Stimulated activated naive CD8-positive, alpha-beta T cell treated with anti-CD3 and anti-CD28 coated beads, Interleukin-15, Interleukin-2, amounts not matched to agents 100 ng/mL and 50 ng/mL, for 24 hours (primary cell): ENCODE measurements at regions not wholly inside any gene's neighbourhood (a gene's known extent, or its start where the extent isn't known, plus 50 kb on each side); places are given as distances from the start of the nearest gene placed in this dataset.

Experiments used
- H3K27ac Mint-ChIP-seq: one replicate; pipeline ENCODE4 v1.8.0; 2021; ENCODE audit warnings: mild to moderate bottlenecking, mixed read lengths
- H3K27me3 Mint-ChIP-seq: one replicate; pipeline ENCODE4 v1.8.0; 2021; ENCODE audit warnings: mixed read lengths
- H3K36me3 Mint-ChIP-seq: one replicate; pipeline ENCODE4 v1.8.0; 2021; ENCODE audit warnings: low read depth, mixed read lengths
- H3K4me1 Mint-ChIP-seq: one replicate; pipeline ENCODE4 v1.8.0; 2021; ENCODE audit warnings: low read depth, mixed read lengths
- H3K4me3 Mint-ChIP-seq: one replicate; pipeline ENCODE4 v1.8.0; 2021; ENCODE audit warnings: mild to moderate bottlenecking, mixed read lengths
- H3K9me3 Mint-ChIP-seq: one replicate; pipeline ENCODE4 v1.8.0; 2021; ENCODE audit warnings: mixed read lengths

DNA sequence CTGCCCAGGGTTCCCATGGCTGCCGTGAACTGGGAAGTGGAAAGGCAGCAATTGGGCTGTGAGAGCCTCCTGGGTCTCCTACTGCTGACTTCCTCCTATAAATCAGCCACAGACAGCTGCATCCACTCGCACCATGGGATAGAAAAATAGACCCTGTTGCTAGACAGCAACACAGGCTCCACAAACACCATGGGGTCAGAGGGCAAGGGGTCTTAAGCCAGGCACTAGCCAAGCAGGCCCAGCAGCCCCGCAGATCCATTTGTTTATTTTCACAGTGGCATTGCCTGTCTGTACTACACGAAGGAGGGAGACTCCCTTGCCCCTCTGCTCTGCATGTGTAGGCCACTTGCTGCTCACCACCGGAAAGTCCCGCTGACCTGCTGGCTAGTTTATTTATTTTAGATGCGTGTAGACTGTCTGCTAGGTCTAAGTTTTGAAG lies 139.8 kb downstream of the DACT1 start:
- Mint-ChIP-seq H3K36me3 (no peaks in the 10 kb centered on the region), H3K9me3 (no peaks in the 10 kb centered on the region), H3K27me3 (peaks cover 5% of the 10 kb centered on the region), H3K4me3 (no peak overlapping the region), H3K27ac (no peak overlapping the region), H3K4me1 (no peaks in the 10 kb centered on the region)

DNA sequence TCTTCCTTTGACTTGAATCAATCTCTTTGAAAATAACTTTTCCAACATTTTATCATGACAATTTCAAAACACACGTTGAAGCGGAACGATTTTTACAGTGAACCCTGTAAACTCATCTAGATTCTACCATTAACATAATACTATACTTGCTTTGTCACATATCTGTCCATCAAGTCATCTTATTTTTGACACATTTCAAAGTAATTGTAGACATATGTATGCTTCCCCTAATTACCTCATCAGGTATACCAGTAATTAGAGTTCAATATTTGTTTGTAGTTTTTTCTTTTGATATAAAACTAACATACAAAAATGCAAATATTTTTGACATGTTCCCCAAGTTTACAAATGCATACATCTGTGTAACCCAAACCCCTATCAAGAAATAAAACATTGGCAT lies 140.4 kb downstream of the DACT1 start:
- peaks cover 5% of the 10 kb centered on the region for H3K27me3 Mint-ChIP-seq
- H3K4me1 Mint-ChIP-seq: no peaks in the 10 kb centered on the region
- H3K9me3 Mint-ChIP-seq: no peaks in the 10 kb centered on the region
- no peak overlapping the region for H3K4me3 Mint-ChIP-seq
- no peak overlapping the region for H3K27ac Mint-ChIP-seq
- H3K36me3 Mint-ChIP-seq: no peaks in the 10 kb centered on the region

DNA sequence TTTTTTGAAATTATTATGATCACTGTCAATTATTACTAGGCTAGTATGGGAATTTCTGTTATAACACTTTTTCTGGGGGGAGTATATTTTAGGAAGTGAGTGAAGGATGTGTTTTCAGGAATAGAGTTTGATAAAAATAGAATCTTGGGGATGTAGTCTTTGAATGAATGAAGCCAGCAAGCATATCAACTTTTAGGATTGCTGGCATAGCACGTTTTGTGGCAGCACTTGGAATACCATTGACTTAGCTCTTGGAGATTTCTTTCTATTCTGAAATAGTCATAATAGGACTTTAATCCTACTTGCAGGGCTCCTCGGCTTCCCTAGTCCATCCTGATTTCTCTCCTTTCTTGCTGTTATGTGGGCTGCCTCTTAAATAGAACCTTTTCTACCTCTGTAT lies 141.6 kb downstream of the DACT1 start:
- no peaks in the 10 kb centered on the region for H3K4me1 Mint-ChIP-seq
- H3K27me3 Mint-ChIP-seq: peaks cover 5% of the 10 kb centered on the region
- H3K36me3 Mint-ChIP-seq: no peaks in the 10 kb centered on the region
- no peak overlapping the region for H3K4me3 Mint-ChIP-seq
- H3K27ac Mint-ChIP-seq: no peak overlapping the region
- no peaks in the 10 kb centered on the region for H3K9me3 Mint-ChIP-seq

DNA sequence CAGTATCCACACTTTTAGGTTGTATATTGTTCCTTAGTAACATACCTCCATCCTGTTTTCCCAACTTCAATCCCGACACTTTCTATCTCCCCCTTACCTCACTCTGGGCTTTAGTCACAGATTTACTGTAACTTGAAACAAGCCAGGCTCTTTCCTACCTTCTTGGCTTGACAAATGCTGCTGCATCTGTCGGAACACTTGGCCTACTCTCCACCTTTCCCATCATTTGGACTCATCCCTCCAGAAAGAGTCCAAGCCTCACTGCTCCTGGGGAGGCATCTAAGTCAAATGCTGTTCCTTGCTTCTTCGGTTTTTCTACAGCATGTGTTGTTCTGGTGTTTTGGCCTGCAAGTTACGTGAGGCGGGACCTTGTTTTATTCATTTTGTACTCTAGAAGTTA lies 142.4 kb downstream of the DACT1 start:
- Mint-ChIP-seq H3K36me3 (no peaks in the 10 kb centered on the region), H3K4me3 (no peak overlapping the region), H3K27me3 (peaks cover 5% of the 10 kb centered on the region), H3K27ac (no peak overlapping the region), H3K9me3 (no peaks in the 10 kb centered on the region), H3K4me1 (no peaks in the 10 kb centered on the region)

DNA sequence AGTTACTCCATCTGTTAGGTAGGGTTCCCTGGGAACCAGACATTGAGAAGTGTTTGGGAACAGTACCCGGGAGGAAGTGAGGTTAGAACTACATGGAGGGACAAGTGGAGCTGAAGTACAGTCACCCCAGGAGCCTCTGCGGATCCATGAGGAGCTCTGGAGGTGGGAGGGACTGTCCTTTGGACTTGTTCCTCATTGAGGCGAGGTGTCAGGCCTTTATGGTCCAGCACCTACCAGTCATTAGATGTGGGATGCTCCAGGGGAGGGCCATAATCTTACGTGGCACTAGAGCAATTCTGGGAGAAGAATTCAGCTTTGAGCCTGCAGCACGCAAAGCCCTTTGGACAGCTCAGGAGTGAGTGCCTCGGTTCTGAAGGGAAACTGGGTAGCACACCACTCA lies 142.8 kb downstream of the DACT1 start:
- Mint-ChIP-seq H3K27me3 (peaks cover 5% of the 10 kb centered on the region), H3K27ac (no peak overlapping the region), H3K4me1 (no peaks in the 10 kb centered on the region), H3K9me3 (no peaks in the 10 kb centered on the region), H3K36me3 (no peaks in the 10 kb centered on the region), H3K4me3 (no peak overlapping the region)

DNA sequence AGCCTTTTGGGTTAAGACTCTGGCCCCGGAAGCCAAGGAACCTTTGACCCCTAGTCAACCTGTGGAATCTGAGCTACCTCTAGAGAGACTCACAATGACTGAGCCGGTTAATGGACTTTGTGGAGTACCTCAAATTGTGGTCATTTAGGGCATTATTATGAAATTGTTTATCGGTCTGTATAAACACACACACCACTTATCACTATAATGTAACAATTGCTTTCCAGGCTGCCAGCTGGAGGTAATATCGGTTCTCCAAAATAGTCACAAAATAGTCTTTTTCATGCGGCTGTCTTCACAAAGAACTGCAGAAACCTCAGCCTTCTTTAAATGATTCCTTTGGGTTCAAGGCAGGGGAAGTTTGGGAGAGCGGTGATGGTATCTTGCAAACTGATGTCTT lies 144.2 kb downstream of the DACT1 start:
- Mint-ChIP-seq H3K36me3 (no peaks in the 10 kb centered on the region), H3K4me3 (no peak overlapping the region), H3K9me3 (no peaks in the 10 kb centered on the region), H3K4me1 (no peaks in the 10 kb centered on the region), H3K27ac (no peak overlapping the region), H3K27me3 (peaks cover 5% of the 10 kb centered on the region)

DNA sequence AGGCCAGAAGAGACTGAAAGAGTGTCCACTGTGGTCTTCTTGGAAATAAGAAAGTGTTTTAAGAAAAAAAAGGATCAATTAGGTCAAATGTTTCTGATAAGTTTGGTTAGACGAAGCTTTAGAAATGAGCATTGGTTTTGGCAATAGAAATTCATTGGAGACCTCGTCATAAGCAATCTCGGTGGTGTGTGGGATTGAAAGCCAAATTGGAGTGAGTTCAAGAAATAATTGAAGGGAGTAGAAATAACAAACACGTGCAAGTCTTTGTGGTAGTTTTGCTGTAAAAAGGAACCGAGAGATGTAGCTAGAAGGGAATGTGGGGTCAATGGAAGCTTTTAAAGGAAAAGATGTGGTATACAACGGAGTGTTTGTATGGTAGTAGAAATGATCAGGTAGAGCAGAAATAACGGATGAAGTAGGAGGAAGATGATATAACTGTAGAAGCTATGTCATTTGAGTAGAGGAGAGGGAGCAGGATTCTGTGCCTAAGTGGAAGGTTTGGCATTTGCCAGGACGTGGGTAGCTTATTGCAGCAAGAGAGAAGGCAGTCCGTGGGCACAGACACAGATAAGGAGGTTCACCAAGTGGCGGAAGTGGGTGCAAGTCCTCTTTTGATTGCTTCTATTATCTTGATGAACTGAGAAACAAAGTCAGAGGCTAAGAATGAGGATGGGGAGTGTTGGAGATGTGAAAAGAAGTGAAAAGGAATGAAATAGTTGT lies 146.2 kb downstream of the DACT1 start:
- no peak overlapping the region for H3K4me3 Mint-ChIP-seq
- no peak overlapping the region for H3K27ac Mint-ChIP-seq
- no peaks in the 10 kb centered on the region for H3K4me1 Mint-ChIP-seq

DNA sequence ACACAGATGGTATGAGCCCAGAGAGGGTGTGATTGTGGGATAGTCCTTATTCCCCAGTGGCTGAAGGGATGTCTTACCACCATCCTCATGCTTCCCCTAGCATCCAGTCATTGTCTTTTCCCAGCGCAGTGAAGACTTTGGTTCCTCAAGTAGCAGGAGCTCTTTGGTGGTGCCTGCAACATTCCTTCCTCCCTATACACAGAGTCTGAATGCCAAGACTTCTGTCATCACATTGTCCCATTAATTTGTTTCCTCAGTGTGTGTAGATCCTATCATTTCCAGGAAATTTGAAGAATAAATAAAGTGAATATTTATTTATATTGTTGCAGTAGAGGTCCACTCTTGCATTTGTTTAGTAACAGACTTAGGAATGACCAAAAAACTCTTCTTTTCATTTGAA lies 147.2 kb downstream of the DACT1 start:
- Mint-ChIP-seq H3K9me3 (no peaks in the 10 kb centered on the region), H3K4me3 (no peak overlapping the region), H3K27me3 (peaks cover 3% of the 10 kb centered on the region), H3K36me3 (no peaks in the 10 kb centered on the region), H3K27ac (no peak overlapping the region), H3K4me1 (no peaks in the 10 kb centered on the region)

More for the DNA sequence above, 146.2 kb downstream of the DACT1 start:
- H3K27me3 Mint-ChIP-seq: peaks cover 3% of the 10 kb centered on the region
- H3K9me3 Mint-ChIP-seq: no peaks in the 10 kb centered on the region
- no peaks in the 10 kb centered on the region for H3K36me3 Mint-ChIP-seq

DNA sequence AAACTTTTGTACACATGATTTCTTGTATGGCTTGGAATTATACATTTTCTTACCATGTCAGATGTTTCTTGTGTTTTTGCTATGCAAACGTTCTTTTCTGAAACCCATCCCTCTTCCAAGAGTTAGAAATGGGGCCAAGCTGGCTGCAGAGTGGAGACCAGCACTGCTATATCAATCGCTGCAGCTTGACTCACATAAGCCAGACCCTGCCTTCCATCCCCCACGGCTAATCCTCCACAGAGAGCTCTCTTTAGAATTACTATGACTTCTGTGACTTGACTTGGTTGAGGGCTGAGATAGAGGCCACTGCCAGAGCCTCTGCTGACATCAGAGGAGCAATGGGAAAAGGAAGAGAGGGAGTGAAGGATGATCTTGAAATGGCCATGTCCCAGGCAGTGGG lies 147.9 kb downstream of the DACT1 start:
- H3K36me3 Mint-ChIP-seq: no peaks in the 10 kb centered on the region
- no peaks in the 10 kb centered on the region for H3K9me3 Mint-ChIP-seq
- no peak overlapping the region for H3K27ac Mint-ChIP-seq
- no peak overlapping the region for H3K4me3 Mint-ChIP-seq
- no peaks in the 10 kb centered on the region for H3K4me1 Mint-ChIP-seq
- peaks cover 3% of the 10 kb centered on the region for H3K27me3 Mint-ChIP-seq

DNA sequence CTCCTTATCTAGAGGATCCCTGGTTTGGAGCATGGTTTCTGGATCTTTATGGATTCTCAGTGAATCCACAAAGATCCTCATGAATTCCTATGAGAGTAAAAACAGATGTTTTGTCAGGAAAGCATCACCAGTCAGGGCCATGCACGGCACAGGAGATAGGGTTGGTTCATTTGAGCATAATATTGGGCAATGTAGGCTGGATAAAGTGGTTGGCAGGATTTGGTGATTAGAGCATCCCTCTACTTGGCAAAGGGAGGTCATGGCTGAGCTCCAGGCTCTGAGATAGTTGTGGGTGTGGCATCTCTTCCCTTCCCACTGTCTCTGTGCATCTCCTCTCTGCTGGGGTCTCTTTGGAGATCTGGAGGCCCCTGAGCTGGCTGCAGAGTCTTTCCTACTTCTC lies 149.8 kb downstream of the DACT1 start:
- H3K9me3 Mint-ChIP-seq: no peaks in the 10 kb centered on the region
- no peak overlapping the region for H3K27ac Mint-ChIP-seq
- no peak overlapping the region for H3K4me3 Mint-ChIP-seq
- no peaks in the 10 kb centered on the region for H3K4me1 Mint-ChIP-seq
- peaks cover 3% of the 10 kb centered on the region for H3K27me3 Mint-ChIP-seq
- H3K36me3 Mint-ChIP-seq: no peaks in the 10 kb centered on the region

DNA sequence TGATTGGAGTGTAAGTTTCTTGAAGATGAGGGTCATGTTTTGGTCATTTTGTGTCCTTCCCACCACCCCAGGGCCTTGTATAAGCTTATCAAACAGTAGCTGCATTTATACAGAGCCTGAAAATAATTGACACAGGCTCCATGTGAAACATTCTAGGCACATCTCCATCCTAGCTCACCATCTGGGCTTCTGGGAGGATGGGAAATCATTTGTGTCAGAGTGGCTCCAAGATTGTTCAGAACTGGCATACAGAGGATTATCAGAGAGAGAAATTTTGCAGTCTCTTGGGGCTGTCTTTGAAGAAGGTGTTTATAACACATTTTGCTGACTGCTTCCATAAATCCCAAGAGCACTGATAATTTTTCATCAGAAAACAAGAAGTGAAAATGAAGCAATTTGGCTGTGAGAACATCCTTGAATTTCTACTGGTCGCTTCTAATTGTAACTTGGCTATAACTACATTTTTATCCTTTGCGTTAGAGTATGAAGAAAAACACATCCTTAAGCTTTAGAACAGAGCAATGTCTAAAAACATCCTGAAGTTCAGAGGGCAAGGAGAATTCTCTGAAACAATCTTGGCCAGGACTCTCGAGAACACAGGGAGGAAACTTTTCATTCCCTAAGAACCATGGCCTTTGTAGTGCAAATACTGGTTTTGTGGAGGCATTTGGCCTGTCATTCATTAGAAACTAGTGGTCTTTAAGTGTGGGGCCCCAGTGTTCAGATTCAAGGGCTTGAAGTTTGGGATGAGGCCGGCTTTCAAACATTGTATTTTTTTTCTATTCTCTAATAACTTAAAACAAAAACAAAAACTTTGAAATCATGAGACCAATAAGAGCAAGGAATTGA lies 151.1 kb downstream of the DACT1 start:
- Mint-ChIP-seq H3K4me3 (no peak overlapping the region), H3K27ac (no peak overlapping the region), H3K36me3 (no peaks in the 10 kb centered on the region), H3K27me3 (peaks cover 6% of the 10 kb centered on the region), H3K4me1 (no peaks in the 10 kb centered on the region), H3K9me3 (no peaks in the 10 kb centered on the region)

DNA sequence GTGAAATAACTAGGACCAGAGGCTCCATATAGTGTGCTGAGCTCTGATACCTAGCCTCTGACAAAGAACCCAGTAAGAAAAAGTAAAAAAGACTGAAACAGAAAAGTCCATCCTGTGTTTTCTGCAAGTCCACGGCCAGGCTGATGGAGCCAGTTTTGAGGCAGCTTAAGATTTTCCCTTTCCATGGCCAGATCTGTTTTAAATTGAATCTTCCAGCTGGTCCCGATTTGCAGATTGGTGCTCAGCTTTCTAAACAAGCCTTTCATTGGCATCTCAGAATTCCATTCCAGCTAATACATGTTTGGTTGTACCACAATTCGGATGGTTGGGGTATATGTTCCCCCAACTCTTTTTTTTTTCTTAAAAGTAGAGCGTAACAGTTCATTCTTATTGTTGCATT lies 152.0 kb downstream of the DACT1 start:
- H3K36me3 Mint-ChIP-seq: no peaks in the 10 kb centered on the region
- H3K9me3 Mint-ChIP-seq: no peaks in the 10 kb centered on the region
- H3K4me3 Mint-ChIP-seq: no peak overlapping the region
- no peak overlapping the region for H3K27ac Mint-ChIP-seq
- no peaks in the 10 kb centered on the region for H3K4me1 Mint-ChIP-seq
- peaks cover 6% of the 10 kb centered on the region for H3K27me3 Mint-ChIP-seq

DNA sequence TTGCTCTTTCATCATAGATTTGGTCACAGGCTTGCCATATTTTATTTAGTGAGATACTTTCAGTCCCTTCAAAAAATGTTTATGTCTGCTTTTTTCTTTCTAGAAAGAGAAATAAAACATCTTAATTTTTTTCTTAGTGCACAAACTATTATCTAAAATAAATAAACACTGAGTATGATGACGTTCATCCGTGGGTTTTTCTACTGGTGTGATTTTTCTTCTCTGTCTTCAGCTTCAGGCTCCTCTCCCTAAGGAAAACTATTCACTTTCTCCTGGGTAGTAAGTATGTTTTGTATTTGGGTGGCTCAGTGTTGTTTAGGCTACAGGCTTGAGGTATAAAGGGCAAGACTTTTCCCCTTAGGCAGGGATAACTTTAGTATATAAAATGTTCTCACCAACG lies 154.7 kb downstream of the DACT1 start:
- Mint-ChIP-seq H3K9me3 (no peaks in the 10 kb centered on the region), H3K27me3 (peaks cover 12% of the 10 kb centered on the region), H3K36me3 (no peaks in the 10 kb centered on the region), H3K4me3 (no peak overlapping the region), H3K27ac (no peak overlapping the region), H3K4me1 (no peaks in the 10 kb centered on the region)

DNA sequence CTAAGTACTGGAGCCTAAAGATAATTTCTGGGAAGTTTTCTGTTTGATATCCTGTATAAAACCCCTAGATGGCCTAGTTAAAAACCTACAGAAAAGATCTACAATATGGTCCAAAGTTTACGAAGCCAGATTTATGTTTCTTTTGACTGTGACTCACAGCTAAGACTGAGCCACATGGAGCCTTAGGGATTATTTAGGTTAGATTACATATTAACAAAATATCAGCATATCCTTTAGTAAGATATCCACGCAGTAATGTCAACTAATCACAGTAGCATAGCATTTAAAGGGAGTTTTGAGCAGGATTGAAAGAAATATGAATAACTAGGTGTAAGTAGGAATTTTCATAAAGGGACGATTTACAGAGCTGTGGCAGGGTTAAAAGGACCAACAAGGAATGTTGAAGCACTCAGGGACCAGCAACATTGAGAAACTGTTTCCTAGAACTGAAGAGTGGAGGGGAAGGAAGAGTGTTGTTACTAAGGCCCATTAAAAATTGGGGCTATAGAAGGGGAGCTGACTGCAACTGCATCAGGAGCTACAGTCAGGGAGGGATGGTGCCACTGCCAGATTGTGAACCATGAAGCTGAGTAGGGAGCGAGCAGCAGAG lies 155.5 kb downstream of the DACT1 start:
- no peaks in the 10 kb centered on the region for H3K4me1 Mint-ChIP-seq
- no peaks in the 10 kb centered on the region for H3K36me3 Mint-ChIP-seq
- no peaks in the 10 kb centered on the region for H3K9me3 Mint-ChIP-seq
- no peak overlapping the region for H3K27ac Mint-ChIP-seq
- H3K27me3 Mint-ChIP-seq: peaks cover 16% of the 10 kb centered on the region
- no peak overlapping the region for H3K4me3 Mint-ChIP-seq

DNA sequence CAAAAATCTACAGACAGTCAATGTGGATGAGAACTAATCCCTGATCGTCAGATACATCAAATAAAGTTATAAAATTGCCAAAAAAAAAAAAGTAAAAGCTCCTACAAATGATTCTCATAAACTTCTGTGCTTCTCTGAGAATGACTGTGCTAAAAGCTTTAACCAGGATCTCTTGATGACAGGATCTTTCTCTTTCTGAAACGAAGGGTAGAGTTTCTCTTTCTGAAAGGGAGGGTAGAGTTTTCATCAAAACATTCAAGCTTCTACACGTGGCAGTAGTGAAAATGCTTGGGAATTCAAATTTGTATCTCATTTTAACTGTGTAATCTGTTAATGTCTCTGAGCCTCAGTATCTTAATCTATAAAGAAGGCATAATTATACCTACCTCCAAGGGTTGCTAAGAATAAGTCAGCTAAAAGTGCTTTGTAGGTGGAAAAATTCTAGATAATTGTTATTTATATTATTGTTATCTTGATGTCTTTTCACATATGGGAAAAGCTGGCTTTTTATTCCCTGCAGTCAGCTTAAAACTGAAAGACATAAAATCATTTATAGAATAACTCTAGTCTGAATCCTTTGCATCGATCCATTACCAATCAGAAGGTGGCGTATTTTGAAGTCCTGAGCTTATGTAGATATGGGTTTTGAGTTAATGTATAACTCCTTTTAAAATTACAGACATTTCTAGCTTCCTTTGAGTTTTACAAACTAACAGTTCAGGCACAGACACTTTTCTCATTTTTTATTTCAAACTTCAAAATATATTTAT lies 157.4 kb downstream of the DACT1 start:
- H3K9me3 Mint-ChIP-seq: no peaks in the 10 kb centered on the region
- H3K4me1 Mint-ChIP-seq: no peaks in the 10 kb centered on the region
- no peak overlapping the region for H3K4me3 Mint-ChIP-seq
- no peak overlapping the region for H3K27ac Mint-ChIP-seq
- no peaks in the 10 kb centered on the region for H3K36me3 Mint-ChIP-seq
- peaks cover 16% of the 10 kb centered on the region for H3K27me3 Mint-ChIP-seq
